ENCODE measurements at regions not wholly inside any gene's neighbourhood (a gene's known extent, or its start where the extent isn't known, plus 50 kb on each side); places are given as distances from the start of the nearest gene placed in this dataset.
"Not testable (repeated sequence)": the region's sequence is repeated elsewhere in the genome, so short reads cannot be mapped to it uniquely, and the experiment has no call there.

DNA sequence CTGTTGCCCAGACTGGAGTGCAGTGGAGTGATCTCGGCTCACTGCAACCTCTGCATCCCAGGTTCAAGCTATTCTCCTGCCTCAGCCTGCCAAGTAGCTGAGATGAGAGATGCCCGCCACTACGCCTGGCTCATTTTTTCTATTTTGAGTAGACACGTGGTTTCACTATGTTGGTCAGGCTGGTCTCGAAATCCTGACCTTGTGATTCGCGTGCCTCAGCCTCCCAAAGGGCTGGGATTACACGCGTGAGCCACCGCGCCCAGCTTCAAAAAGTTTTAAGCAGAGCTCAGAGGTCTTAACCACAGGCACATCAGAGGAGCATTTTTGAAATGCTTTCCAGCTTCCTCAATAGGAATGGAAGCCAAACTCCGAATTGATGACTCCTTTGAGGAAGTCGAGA is 291.2 kb upstream of the FRG2C start:
- no CpG with 5 or more reads among the region's 13 CpGs for WGBS, 2 experiments (ENCODE audit: extremely low coverage in 2 of 2, insufficient read length in 1 of 2)
- H3K23ac ChIP-seq (ENCODE audit: low read depth, low read length); H4K5ac ChIP-seq (ENCODE audit: low read depth, low read length); H4K20me1 ChIP-seq (ENCODE audit: insufficient read depth, low read length); H2AFZ ChIP-seq (replicated peaks; ENCODE audit: low read length, poor library complexity); H3K27ac ChIP-seq (ENCODE audit: insufficient read depth, low read length); H3K4me3 ChIP-seq (ENCODE audit: insufficient read depth, low read depth, low read length); H4K8ac ChIP-seq (ENCODE audit: low read depth in 2 of 2, low read length in 2 of 2); dilution Hi-C loops (cut with HindIII; ENCODE audit: low sequenced_read_pairs, unreplicated experiment); H3K14ac ChIP-seq (replicated peaks; ENCODE audit: low read depth, low read length); H3K36me3 ChIP-seq (ENCODE audit: control insufficient read depth, insufficient read depth, low read length); H2BK120ac ChIP-seq (ENCODE audit: low read depth, low read length); H3K9ac ChIP-seq (ENCODE audit: low read depth, low read length); H3K4me2 ChIP-seq (ENCODE audit: low read depth, low read length); H2AK9ac ChIP-seq (replicated peaks; ENCODE audit: low read depth, low read length, poor library complexity); intact Hi-C loops (cut with micrococcal nuclease); BruUV-seq (replicated peaks); in situ Hi-C loops (cut with MboI; ENCODE audit: low sequenced_read_pairs); H3K9me3 ChIP-seq (ENCODE audit: control insufficient read depth, insufficient read depth, low read length); POLR2A ChIA-PET (ENCODE audit: unreplicated experiment); CTCF ChIA-PET; H2BK15ac ChIP-seq (ENCODE audit: low read depth, low read length); ATAC-seq (ENCODE audit: low read depth); H3K27me3 ChIP-seq (ENCODE audit: control insufficient read depth, insufficient read depth, low read length); H3K56ac ChIP-seq (ENCODE audit: extremely low read depth, insufficient read depth, low read length); H2AK5ac ChIP-seq (ENCODE audit: low read depth, low read length); H3K4me1 ChIP-seq (ENCODE audit: control insufficient read depth, insufficient read depth, low read length); H3K9me1 ChIP-seq (ENCODE audit: insufficient read depth, low read length); H3K4ac ChIP-seq (ENCODE audit: low read depth, low read length); H2BK20ac ChIP-seq (ENCODE audit: low read depth, low read length); H3K18ac ChIP-seq (ENCODE audit: low read depth, low read length); H2BK5ac ChIP-seq (ENCODE audit: low read depth, low read length, poor library complexity, severe bottlenecking); H4K91ac ChIP-seq (ENCODE audit: insufficient read depth, low read depth, low read length); H3K79me1 ChIP-seq (ENCODE audit: low read depth in 1 of 2, low read length in 2 of 2): not testable (repeated sequence)
- DNase-seq: peak; percentile 31

DNA sequence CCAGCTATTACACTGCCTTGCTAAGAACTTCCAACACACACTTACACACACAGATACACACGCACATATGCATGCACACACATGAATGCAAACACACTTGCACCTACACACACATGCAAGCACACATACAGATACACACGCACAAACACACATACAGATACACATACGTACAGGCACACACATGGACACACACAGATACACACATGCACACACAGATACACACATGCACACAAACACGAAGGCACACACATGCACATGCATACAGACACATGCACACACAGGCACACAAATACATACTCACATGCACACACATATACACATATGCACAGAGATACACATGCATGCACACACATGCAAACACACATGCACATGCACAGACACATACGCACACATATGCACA is 284.3 kb upstream of the FRG2C start:
- H3K27me3 ChIP-seq (ENCODE audit: control insufficient read depth, insufficient read depth, low read length); H3K4me1 ChIP-seq (ENCODE audit: control insufficient read depth, insufficient read depth, low read length); H3K18ac ChIP-seq (ENCODE audit: low read depth, low read length); in situ Hi-C loops (cut with MboI; ENCODE audit: low sequenced_read_pairs); H3K14ac ChIP-seq (replicated peaks; ENCODE audit: low read depth, low read length); H4K91ac ChIP-seq (ENCODE audit: insufficient read depth, low read depth, low read length); CTCF ChIA-PET; H3K23ac ChIP-seq (ENCODE audit: low read depth, low read length); H3K9me1 ChIP-seq (ENCODE audit: insufficient read depth, low read length); H3K9me3 ChIP-seq (ENCODE audit: control insufficient read depth, insufficient read depth, low read length); ATAC-seq (ENCODE audit: low read depth); H3K27ac ChIP-seq (ENCODE audit: insufficient read depth, low read length); POLR2A ChIA-PET (ENCODE audit: unreplicated experiment); H2BK120ac ChIP-seq (ENCODE audit: low read depth, low read length); H2BK20ac ChIP-seq (ENCODE audit: low read depth, low read length); H2BK5ac ChIP-seq (ENCODE audit: low read depth, low read length, poor library complexity, severe bottlenecking); H4K8ac ChIP-seq (ENCODE audit: low read depth in 2 of 2, low read length in 2 of 2); H4K20me1 ChIP-seq (ENCODE audit: insufficient read depth, low read length); H3K79me1 ChIP-seq (ENCODE audit: low read depth in 1 of 2, low read length in 2 of 2); H3K4ac ChIP-seq (ENCODE audit: low read depth, low read length); H2BK15ac ChIP-seq (ENCODE audit: low read depth, low read length); H3K36me3 ChIP-seq (ENCODE audit: control insufficient read depth, insufficient read depth, low read length); dilution Hi-C loops (cut with HindIII; ENCODE audit: low sequenced_read_pairs, unreplicated experiment); H3K9ac ChIP-seq (ENCODE audit: low read depth, low read length); H3K4me2 ChIP-seq (ENCODE audit: low read depth, low read length); intact Hi-C loops (cut with micrococcal nuclease); H3K4me3 ChIP-seq (ENCODE audit: insufficient read depth, low read depth, low read length); H2AFZ ChIP-seq (replicated peaks; ENCODE audit: low read length, poor library complexity); H4K5ac ChIP-seq (ENCODE audit: low read depth, low read length); H3K56ac ChIP-seq (ENCODE audit: extremely low read depth, insufficient read depth, low read length); H2AK5ac ChIP-seq (ENCODE audit: low read depth, low read length); DNase-seq; BruUV-seq (replicated peaks); H2AK9ac ChIP-seq (replicated peaks; ENCODE audit: low read depth, low read length, poor library complexity): not testable (repeated sequence)
- 58% methylated on average over 3 of the region's 5 CpGs; no CpG with 5 or more reads in 1 of the 2 experiments for whole genome bisulfite sequencing, 2 experiments (ENCODE audit: extremely low coverage in 2 of 2, insufficient read length in 1 of 2)

Data from IMR-90 (cell line).